Neural progenitor cell (in vitro differentiated cells): ENCODE measurements at regions not wholly inside any gene's neighbourhood (a gene's known extent, or its start where the extent isn't known, plus 50 kb on each side); places are given as distances from the start of the nearest gene placed in this dataset.

Source experiments
- DNase-seq: peaks from one replicate; pipeline ENCODE4 v3.0.0-alpha.2; 2016; ENCODE audit warnings: low spot score
- H2AFZ ChIP-seq: fragments of 200-600 bp; sonication (generic); replicated peaks from 2 replicates; pipeline ENCODE4 v1.6.1; 2016; ENCODE audit warnings: antibody characterized with exemption
- H3F3A ChIP-seq: fragments of 200-600 bp; sonication (generic); 2 replicates; pipeline ENCODE4 v1.6.1; 2016; ENCODE audit warnings: antibody characterized with exemption, low read depth
- H3K27ac ChIP-seq: fragments of 200-600 bp; sonication (generic); 2 replicates; pipeline ENCODE4 v1.5.1; 2016; ENCODE audit warnings: mild to moderate bottlenecking
- H3K27me3 ChIP-seq: fragments of 200-600 bp; sonication (generic); 2 replicates; pipeline ENCODE4 v1.6.1; 2016; ENCODE audit warnings: mild to moderate bottlenecking, moderate library complexity
- H3K36me3 ChIP-seq: fragments of 200-600 bp; sonication (generic); 2 replicates; pipeline ENCODE4 v1.5.1; 2016
- H3K4me1 ChIP-seq: fragments of 200-600 bp; sonication (generic); 2 replicates; pipeline ENCODE4 v1.6.1; 2016; ENCODE audit warnings: mixed run types
- H3K4me2 ChIP-seq: fragments of 200-600 bp; sonication (generic); 2 replicates; pipeline ENCODE4 v1.6.1; 2016
- H3K4me3 ChIP-seq: fragments of 200-600 bp; sonication (generic); 2 replicates; pipeline ENCODE4 v1.5.1; 2016
- H3K79me2 ChIP-seq: fragments of 200-600 bp; sonication (generic); 2 replicates; pipeline ENCODE4 v1.6.1; 2016; ENCODE audit warnings: low read depth
- H3K9ac ChIP-seq: fragments of 200-600 bp; sonication (generic); 2 replicates; pipeline ENCODE4 v1.6.1; 2016
- H3K9me3 ChIP-seq: fragments of 200-600 bp; sonication (generic); 2 replicates; pipeline ENCODE4 v1.5.1; 2016; ENCODE audit warnings: low read depth
- H4K20me1 ChIP-seq: fragments of 200-600 bp; sonication (generic); 2 replicates; pipeline ENCODE4 v1.6.1; 2016; ENCODE audit warnings: low read depth
- H3K27ac Mint-ChIP-seq: 3 replicates; pipeline ENCODE4 v1.8.0; 2021; ENCODE audit warnings: mixed read lengths
- H3K27me3 Mint-ChIP-seq: 2 replicates; pipeline ENCODE4 v1.8.0; 2022; ENCODE audit warnings: low read depth, mild to moderate bottlenecking, inconsistent platforms, moderate library complexity, mixed read lengths; ENCODE audit not compliant: insufficient read depth
- H3K36me3 Mint-ChIP-seq: 3 replicates; pipeline ENCODE4 v1.8.0; 2021; ENCODE audit warnings: mixed read lengths
- H3K4me1 Mint-ChIP-seq: 3 replicates; pipeline ENCODE4 v1.8.0; 2021; ENCODE audit warnings: mixed read lengths
- H3K4me3 Mint-ChIP-seq: 3 replicates; pipeline ENCODE4 v1.8.0; 2021; ENCODE audit warnings: mild to moderate bottlenecking, moderate library complexity, mixed read lengths
- H3K9me3 Mint-ChIP-seq: 3 replicates; pipeline ENCODE4 v1.8.0; 2020; ENCODE audit warnings: mixed read lengths
- CTCF ChIP-seq: fragments of 200-600 bp; sonication (generic); IDR thresholded peaks from 2 replicates; pipeline ENCODE4 v1.5.1; 2017; ENCODE audit warnings: antibody characterized with exemption, mild to moderate bottlenecking
- EZH2 ChIP-seq: fragments of 200-600 bp; sonication (generic); IDR thresholded peaks from 2 replicates; pipeline ENCODE4 v1.6.1; 2017; ENCODE audit warnings: antibody characterized with exemption, mild to moderate bottlenecking, moderate library complexity
- EZH2phosphoT487 ChIP-seq: fragments of 200-600 bp; sonication (generic); IDR thresholded peaks from 2 replicates; pipeline ENCODE4 v1.6.1; 2017; ENCODE audit warnings: antibody characterized with exemption

- Histone ChIP-seq H4K20me1 (no peaks in the 10 kb centered on the region), H3K4me1 (peaks cover 59% of the 10 kb centered on the region), H3K4me2 (no peak overlapping the region), H2AFZ (no peak overlapping the region), H3F3A (peaks cover 38% of the 10 kb centered on the region), H3K9me3 (no peaks in the 10 kb centered on the region), H3K27me3 (no peaks in the 10 kb centered on the region), H3K79me2 (no peaks in the 10 kb centered on the region), H3K27ac (peak overlapping the region; percentile 28), H3K9ac (no peak overlapping the region), H3K4me3 (no peak overlapping the region), H3K36me3 (no peaks in the 10 kb centered on the region)
- Mint-ChIP-seq H3K4me1 (peaks cover 47% of the 10 kb centered on the region), H3K27me3 (peaks cover 2% of the 10 kb centered on the region), H3K27ac (no peak overlapping the region), H3K4me3 (no peak overlapping the region), H3K9me3 (no peaks in the 10 kb centered on the region), H3K36me3 (peaks cover 2% of the 10 kb centered on the region)
- peak; percentile 11 for DNase-seq
- TF ChIP-seq CTCF (no peak), EZH2phosphoT487 (no peak), EZH2 (no peak)
These were observed 92.2 kb downstream of the DDIT4L start for GRCh38 chr4:100098011-100098545.

GRCh38 chr4:100095729-100096595 is 94.3 kb downstream of the DDIT4L start:
- Histone ChIP-seq H3K9me3 (no peaks in the 10 kb centered on the region), H3K9ac (no peak overlapping the region), H3K4me1 (peaks cover 57% of the 10 kb centered on the region), H3K79me2 (no peaks in the 10 kb centered on the region), H3K36me3 (no peaks in the 10 kb centered on the region), H3K4me2 (no peak overlapping the region), H2AFZ (peak overlapping the region; percentile 8), H3K27ac (no peak overlapping the region), H3K4me3 (no peak overlapping the region), H4K20me1 (no peaks in the 10 kb centered on the region), H3F3A (peaks cover 31% of the 10 kb centered on the region), H3K27me3 (no peaks in the 10 kb centered on the region)
- Mint-ChIP-seq H3K27ac (no peak overlapping the region), H3K36me3 (no peaks in the 10 kb centered on the region), H3K9me3 (no peaks in the 10 kb centered on the region), H3K27me3 (peaks cover 2% of the 10 kb centered on the region), H3K4me3 (no peak overlapping the region), H3K4me1 (peaks cover 50% of the 10 kb centered on the region)
- DNase-seq, result peak; percentile 77
- TF ChIP-seq EZH2phosphoT487, result no peak
- TF ChIP-seq CTCF, result peak; percentile 79
- no peak for TF ChIP-seq EZH2

- Histone ChIP-seq H3K9me3 (no peaks in the 10 kb centered on the region), H3K36me3 (no peaks in the 10 kb centered on the region), H3K79me2 (no peaks in the 10 kb centered on the region), H3F3A (peaks cover 14% of the 10 kb centered on the region), H3K27me3 (no peaks in the 10 kb centered on the region), H2AFZ (peak overlapping the region; percentile 92), H3K4me2 (peak overlapping the region; percentile 12), H3K4me3 (no peak overlapping the region), H3K4me1 (peaks cover 34% of the 10 kb centered on the region), H3K27ac (peak overlapping the region; percentile 17), H3K9ac (no peak overlapping the region), H4K20me1 (no peaks in the 10 kb centered on the region)
- Mint-ChIP-seq H3K27me3 (peaks cover 2% of the 10 kb centered on the region), H3K4me1 (peaks cover 33% of the 10 kb centered on the region), H3K27ac (peak overlapping the region; percentile 82), H3K36me3 (no peaks in the 10 kb centered on the region), H3K9me3 (no peaks in the 10 kb centered on the region), H3K4me3 (peak overlapping the region; percentile 12)
- peak; percentile 93 for DNase-seq
- TF ChIP-seq EZH2, result no peak
- peak; percentile 91 for TF ChIP-seq CTCF
These were observed 97.0 kb downstream of the DDIT4L start for GRCh38 chr4:100093091-100093866.
